SK-N-MC (cell line): ENCODE measurements at regions not wholly inside any gene's neighbourhood (a gene's known extent, or its start where the extent isn't known, plus 50 kb on each side); places are given as distances from the start of the nearest gene placed in this dataset.
"Not testable (repeated sequence)": the region's sequence is repeated elsewhere in the genome, so short reads cannot be mapped to it uniquely, and the experiment has no call there.

Source experiments
- EZH2 ChIP-seq: fragments of 200-600 bp; sonication (generic); IDR thresholded peaks from one replicate; pipeline ENCODE4 v1.6.1; 2017; ENCODE audit warnings: antibody characterized with exemption
- FOXP2 ChIP-seq: optimal IDR thresholded peaks from 2 replicates; pipeline ENCODE3; 2011; ENCODE audit warnings: mild to moderate bottlenecking, moderate library complexity; ENCODE audit not compliant: insufficient read depth; ENCODE audit errors: extremely low read length, control extremely low read depth
- POLR2AphosphoS5 ChIP-seq: IDR thresholded peaks from 2 replicates; pipeline ENCODE4 v1.6.1; 2012; ENCODE audit warnings: mild to moderate bottlenecking, low read depth, low read length, borderline replicate concordance

- not testable (repeated sequence) for TF ChIP-seq EZH2, POLR2AphosphoS5, FOXP2
Observed at GRCh38 chr4:118454857-118455256, 102.1 kb upstream of the PRSS12 start.
